GM12891 (cell line): ENCODE measurements at regions not wholly inside any gene's neighbourhood (a gene's known extent, or its start where the extent isn't known, plus 50 kb on each side); places are given as distances from the start of the nearest gene placed in this dataset.

ENCODE experiments used
- DNase-seq: peaks from one replicate; pipeline ENCODE4 v3.0.0; 2011; ENCODE audit warnings: low spot score; ENCODE audit not compliant: insufficient read length
- FAIRE-seq: peaks from 2 replicates; lab custom pipeline; 2011; peaks lifted over from hg19 to GRCh38; lab: Jason Lieb, UNC
- PAX5 ChIP-seq: IDR thresholded peaks from 2 replicates; pipeline ENCODE4 v1.6.1; 2011; ENCODE audit warnings: low read length, moderate library complexity, mild to moderate bottlenecking; ENCODE audit not compliant: insufficient read depth, severe bottlenecking
- POLR2A ChIP-seq: IDR thresholded peaks from 2 replicates; pipeline ENCODE4 v1.6.1; 2011; ENCODE audit warnings: low read depth, low read length, control low read depth
- POLR2AphosphoS5 ChIP-seq: IDR thresholded peaks from 2 replicates; pipeline ENCODE4 v1.6.1; 2011; ENCODE audit warnings: low read depth, low read length, control low read depth
- POU2F2 ChIP-seq: IDR thresholded peaks from 2 replicates; pipeline ENCODE4 v1.6.1; 2011; ENCODE audit warnings: low read depth, mild to moderate bottlenecking, control low read depth, low read length, moderate library complexity
- SPI1 ChIP-seq: IDR thresholded peaks from 2 replicates; pipeline ENCODE4 v1.6.1; 2011; ENCODE audit warnings: low read depth, low read length, control low read depth
- TAF1 ChIP-seq: IDR thresholded peaks from 2 replicates; pipeline ENCODE4 v1.6.1; 2011; ENCODE audit warnings: low read depth, low read length, control low read depth

GRCh38 chr1:89460325-89460724 lies 64.3 kb upstream of the LRRC8B start:
- DNase-seq (no peak), FAIRE-seq (no peak)
- TF ChIP-seq SPI1, result no peak
- no peak for TF ChIP-seq POLR2AphosphoS5
- no peak for TF ChIP-seq POLR2A
- no peak for TF ChIP-seq PAX5
- TF ChIP-seq TAF1, result no peak
- TF ChIP-seq POU2F2, result no peak

- no peak for TF ChIP-seq TAF1
- TF ChIP-seq POU2F2, result no peak
- FAIRE-seq, result no peak
- no peak for DNase-seq
These were observed 62.4 kb upstream of the LRRC8B start for GRCh38 chr1:89462250-89462649.

GRCh38 chr1:89464008-89464407 lies 60.6 kb upstream of the LRRC8B start:
- TF ChIP-seq PAX5 (no peak), POU2F2 (no peak), POLR2A (no peak), SPI1 (no peak), TAF1 (no peak), POLR2AphosphoS5 (no peak)
- no peak for FAIRE-seq

GRCh38 chr1:89465201-89465600 lies 59.4 kb upstream of the LRRC8B start:
- TF ChIP-seq POU2F2 (no peak), TAF1 (no peak), SPI1 (no peak), POLR2AphosphoS5 (no peak), POLR2A (no peak), PAX5 (no peak)
- peak; percentile 50 for FAIRE-seq
- DNase-seq, result no peak

More at GRCh38 chr1:89464008-89464407, 60.6 kb upstream of the LRRC8B start:
- no peak for DNase-seq

- FAIRE-seq, result no peak
- DNase-seq, result no peak
- TF ChIP-seq SPI1, result no peak
- TF ChIP-seq POLR2A, result no peak
- TF ChIP-seq POU2F2, result no peak
- TF ChIP-seq POLR2AphosphoS5, result no peak
These were observed 58.2 kb upstream of the LRRC8B start for GRCh38 chr1:89466307-89466930.

- TF ChIP-seq POU2F2, result no peak
- TF ChIP-seq SPI1, result no peak
- no peak for TF ChIP-seq TAF1
- no peak for TF ChIP-seq PAX5
- TF ChIP-seq POLR2AphosphoS5, result no peak
- TF ChIP-seq POLR2A, result no peak
- FAIRE-seq (no peak), DNase-seq (no peak)
These were observed 52.4 kb upstream of the LRRC8B start for GRCh38 chr1:89472253-89472652.

- no peak for DNase-seq
- no peak for FAIRE-seq
- TF ChIP-seq POLR2A, result no peak
- TF ChIP-seq TAF1, result no peak
- TF ChIP-seq PAX5, result no peak
- TF ChIP-seq POLR2AphosphoS5, result no peak
- no peak for TF ChIP-seq POU2F2
- no peak for TF ChIP-seq SPI1
These were observed 51.7 kb upstream of the LRRC8B start for GRCh38 chr1:89472886-89473417.
